HG02798 (cell line): ENCODE measurements at regions not wholly inside any gene's neighbourhood (a gene's known extent, or its start where the extent isn't known, plus 50 kb on each side); places are given as distances from the start of the nearest gene placed in this dataset.
A peak's percentile ranks its signal among the peaks of the same experiment; 100 is the strongest.

ENCODE experiments used
- ATAC-seq: cut with Tn5 transposase; IDR thresholded peaks from one replicate; pipeline ENCODE4 v1.9.1; 2021; ENCODE audit warnings: mild to moderate bottlenecking; ENCODE audit not compliant: unreplicated experiment, poor library complexity

DNA sequence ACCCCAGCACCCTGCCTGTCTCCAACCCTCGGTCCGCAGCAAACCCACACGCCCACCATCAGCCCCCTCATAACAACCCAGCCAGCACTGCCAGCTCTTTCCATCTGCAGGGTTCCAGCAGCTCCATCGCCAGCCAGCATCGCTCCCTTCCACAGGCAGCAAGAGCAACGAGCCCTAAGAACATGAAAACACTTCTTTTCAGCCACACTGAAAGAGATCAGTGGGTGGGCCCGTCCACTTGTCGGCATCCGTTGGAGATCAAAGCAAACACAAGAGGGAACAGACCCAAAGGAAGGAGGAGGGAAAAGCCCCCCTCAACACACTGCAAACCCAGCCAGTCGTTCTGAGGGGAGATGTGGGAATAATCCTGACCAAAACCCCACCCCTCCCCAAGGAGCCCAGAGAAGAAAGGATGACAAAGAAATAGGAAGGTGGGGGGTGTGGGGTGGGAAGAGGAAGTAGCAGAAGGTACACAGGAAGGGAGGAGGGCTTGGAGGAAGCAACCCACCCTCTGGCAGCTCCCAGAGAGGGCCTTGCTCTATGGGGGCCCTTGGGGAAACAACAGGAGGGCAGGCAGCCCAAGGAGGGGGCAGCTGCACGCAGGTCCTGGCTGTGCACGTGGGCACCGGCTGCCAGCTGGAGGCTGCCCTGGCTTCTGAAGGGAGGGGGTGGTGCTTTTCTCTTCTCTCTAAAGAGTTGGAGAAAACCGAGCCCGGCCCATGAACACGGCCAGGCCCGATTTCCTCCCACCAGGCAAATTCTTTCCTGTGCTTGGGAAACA lies 473.6 kb upstream of the PROK2 start:
- ATAC-seq, result no peak

DNA sequence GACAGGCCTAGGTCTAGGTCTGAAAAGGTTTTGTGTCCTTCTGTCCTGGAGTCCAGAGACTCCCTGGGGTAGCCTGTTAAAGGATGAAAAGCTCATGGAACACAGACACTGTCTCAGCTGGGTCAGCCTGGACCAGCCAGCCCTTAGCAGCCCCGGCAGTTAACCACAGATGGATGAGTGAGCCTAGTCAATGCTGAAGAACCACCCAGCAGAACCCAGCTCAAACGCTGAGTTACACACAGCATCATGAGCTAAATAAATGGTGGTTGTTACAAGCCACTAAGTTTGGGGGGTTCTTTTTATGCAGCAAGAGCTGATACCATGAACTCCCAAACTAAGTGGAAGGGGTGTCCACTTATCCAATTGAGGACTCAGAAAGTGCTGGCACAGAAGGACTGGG lies 472.8 kb upstream of the PROK2 start:
- ATAC-seq, result no peak

DNA sequence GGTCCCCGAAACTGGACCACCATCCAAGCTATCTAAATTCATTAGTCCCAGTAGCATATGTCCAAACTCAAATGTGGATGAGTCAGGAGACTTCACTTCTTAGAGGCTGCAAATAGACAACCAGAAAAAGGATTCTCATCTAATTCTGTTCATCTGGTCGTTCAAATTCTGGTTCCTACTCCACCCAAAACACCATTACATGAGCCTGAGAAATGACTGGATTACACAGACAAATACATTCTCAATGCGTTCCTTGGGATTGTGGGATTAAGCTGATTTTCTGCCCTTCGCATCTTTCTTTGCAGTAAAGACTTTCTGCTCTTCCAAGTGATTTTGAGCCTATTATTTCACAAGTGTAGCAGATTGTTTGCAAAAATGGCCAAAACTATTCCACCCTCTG lies 472.3 kb upstream of the PROK2 start:
- ATAC-seq, result no peak

DNA sequence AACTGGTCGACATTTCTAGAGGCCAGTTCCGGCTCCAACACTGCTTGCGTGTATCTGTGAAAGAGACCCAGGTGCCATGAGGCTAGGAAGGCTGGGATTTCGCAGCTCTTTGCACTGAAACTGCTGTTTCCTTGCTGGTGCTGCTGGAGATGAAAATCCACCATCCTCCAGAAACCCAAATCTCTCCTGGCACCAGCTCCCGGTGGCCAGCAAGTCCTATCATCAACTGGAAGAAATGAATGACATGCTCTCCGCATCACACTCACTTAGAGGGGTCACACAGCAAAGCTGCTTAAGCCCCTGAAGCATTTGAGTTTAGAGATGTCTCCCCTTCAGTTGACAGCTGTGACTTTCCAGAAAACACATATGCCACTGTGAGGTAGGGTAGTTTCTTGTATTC lies 471.8 kb upstream of the PROK2 start:
- ATAC-seq, result no peak

DNA sequence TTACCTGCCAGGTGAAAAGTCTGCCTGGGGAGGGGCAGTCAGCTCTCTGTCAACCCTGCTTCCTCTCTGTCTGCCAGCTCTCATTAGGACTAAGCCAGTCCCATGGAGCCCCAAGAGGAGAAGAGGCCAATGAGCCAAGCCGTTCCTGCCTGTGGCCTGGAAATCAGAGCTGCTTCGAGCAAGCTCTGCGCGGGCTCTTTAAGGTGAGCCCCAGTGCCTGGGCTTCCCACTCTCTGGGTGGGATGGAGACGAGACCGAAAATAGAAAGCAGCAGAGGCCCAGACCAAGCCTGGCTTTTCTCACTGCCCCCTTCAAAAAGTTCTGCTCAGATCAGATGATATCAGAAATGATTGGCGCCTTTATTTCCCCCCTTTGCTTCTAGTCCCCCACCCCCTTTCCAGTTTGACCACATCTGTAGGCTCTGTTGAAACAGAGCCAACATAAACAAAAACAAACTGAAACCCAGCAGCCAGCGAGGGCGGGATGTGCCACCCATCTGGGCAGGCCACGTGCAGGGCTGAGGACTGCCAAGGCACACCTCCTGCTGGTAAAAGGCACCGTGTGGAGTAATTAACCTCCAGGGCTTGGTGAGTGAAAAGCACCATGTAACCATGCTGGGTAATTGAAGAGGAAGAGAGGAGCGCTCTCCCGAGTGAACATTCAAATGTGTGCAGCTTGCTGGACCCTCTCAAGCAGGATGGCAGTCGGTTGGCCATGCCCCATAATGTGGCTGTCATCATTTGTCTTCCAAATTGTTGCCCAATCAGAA lies 471.0 kb upstream of the PROK2 start:
- ATAC-seq, result peak; percentile 57

DNA sequence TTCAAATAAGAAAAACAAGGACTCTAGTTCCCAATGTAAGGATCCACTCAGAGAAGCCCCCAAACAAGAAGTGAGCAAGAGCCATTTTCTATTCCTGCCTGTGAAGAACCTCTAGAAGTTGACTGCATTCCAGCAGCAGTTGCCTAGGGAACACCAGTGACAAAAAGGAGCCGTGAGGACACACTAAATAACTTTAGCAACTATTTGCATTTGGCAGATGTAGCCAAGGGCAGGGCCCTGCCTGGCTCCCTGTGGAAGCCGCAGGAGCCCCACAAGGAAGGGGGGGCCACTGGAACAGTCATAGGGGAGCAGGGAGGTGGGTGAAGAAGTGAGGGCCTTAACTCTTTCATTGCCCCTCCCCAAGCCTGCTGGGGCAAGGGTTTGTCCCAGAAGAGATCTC lies 470.2 kb upstream of the PROK2 start:
- no peak for ATAC-seq

DNA sequence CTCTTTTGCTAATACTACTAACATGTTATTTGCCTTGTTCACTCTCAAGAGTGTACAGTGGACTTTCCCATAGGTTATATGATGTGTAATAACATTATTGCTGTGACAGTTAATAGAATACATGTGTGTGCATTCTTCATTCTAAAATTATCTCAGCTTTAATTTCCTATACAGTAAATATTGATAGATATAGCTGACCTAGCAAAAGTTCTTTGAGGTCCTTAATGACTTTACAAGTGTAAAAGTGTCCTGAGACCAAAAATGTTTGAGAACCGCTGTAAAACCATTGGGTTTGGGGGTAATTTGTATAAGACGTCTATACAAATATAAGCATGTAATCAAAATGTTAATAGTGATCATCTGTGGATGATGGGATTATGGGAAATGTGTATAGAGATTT lies 469.5 kb upstream of the PROK2 start:
- ATAC-seq, result no peak

DNA sequence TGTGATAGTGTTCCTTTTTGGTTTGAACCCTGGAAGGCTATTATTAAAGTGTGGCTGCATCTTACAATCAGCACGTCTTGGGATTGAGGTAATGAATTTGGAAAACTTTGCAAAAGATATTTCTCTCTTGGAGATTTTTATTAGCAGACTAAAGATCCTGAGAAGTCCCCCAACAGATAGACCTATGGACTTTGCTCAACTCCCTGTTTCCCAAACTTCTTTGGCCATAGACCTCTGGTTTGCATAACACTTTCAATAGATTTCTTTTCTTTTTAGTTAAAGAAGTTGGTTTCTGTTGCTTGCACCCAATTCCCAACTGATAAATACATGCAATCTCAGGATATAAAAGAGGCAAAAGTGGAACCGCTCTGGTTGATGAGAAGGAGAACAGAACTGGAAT lies 465.8 kb upstream of the PROK2 start:
- no peak for ATAC-seq

DNA sequence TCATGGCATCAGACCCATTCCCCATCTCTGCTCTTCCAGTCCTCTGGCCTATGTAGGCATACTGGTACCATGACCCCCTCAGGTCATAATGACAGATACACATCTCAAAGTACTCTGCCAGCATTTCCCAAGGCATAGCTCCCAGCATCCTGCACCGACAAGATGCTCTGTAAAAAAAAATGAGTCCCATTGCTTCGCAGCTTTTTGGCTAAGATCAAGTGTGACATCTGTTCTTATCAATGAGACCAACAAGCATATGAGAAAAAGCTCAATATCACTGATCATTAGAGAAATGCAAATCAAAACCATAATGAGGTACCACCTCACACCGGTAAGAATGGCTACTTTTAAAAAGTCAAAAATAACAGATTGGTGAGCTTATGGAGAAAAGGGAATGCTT lies 463.9 kb upstream of the PROK2 start:
- ATAC-seq, result no peak

DNA sequence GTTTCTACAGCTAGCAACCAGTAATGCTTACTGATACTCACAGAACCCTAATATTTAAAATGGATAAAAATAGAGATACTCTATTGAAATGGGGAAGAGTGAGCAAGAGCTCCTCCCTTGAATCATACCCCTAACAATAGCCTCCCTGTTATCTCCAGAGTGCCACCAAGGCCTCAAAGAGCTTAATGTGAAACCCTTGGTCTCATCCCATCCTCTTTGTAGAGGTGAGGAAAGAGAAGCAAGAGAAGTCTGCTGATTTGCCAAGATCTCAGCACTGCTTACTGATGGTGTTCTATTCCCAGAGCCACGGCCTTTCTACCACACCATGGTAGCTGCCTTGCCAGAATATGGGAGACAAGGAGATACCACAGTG lies 463.4 kb upstream of the PROK2 start:
- no peak for ATAC-seq

DNA sequence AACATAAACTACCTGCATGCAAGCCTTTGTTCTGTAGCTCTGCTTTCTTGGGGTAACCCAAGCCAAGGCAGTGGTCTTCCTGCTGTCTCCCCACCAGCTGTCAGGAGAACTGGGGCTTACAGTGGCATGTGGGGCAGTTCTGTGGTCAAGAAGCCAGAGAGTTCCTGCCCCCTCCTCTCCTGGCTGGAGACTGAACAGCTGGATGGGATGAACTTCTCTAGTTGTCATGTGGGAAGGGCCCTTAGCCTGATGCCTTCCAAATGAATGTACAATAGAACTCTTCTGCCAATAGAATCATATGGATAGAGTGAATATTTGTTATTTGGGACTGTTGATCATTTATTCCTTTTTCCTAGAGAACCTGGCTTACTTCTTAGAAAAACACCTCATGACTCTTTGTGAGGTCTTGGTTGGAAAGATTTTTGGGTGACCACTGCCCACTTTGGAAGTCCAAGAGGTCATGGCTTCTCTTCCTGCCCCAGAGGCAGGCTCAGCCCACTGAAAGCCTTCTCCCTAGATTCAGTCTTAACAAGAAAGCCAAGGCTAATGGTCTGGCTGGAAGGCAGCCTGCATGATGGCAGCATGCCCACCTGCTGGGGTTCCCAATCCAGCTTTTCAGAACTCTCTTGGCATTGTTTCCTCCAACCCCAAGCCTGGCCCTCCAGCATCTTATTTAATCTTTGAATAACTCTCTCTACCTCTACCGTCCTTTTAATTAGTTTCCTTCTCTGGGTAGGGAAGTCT lies 462.9 kb upstream of the PROK2 start:
- no peak for ATAC-seq

DNA sequence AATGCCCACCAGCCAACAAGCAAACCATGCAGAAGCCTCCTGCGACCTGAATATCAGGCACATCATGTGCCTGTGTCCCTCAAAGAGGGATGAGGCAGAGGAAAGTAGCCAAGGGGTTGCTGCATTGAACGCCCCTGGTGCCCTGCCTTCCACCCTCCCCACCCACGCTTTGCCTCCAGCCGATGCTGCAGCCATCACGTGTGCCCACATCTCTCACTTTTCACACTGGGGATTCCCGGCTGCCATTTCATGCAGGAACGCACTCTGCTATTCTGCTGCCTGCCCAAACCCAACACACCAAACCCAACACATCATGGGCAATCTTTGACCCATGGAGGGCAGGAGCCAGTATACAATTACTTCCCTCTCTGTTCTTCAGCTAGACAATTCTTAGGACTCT lies 462.2 kb upstream of the PROK2 start:
- ATAC-seq, result no peak

DNA sequence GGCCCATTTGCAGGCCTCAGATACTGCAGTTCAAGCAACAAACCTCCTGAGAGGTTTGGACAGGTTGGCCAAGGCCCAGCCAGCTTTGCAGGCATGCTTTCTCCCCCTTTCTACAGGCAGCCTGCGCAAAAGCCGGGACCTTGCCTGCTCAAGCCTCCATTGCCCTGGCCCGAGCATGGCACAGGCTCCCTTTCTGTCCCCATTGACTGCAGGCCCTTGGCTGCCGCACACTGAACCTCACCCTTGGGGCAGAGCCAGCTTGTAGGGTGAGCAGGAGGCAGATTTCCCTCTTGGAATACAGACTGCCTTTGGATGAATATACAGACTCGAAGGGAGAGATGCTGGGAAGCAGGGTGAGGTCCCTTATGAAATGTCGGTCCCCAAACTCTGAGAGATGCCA lies 461.7 kb upstream of the PROK2 start:
- no peak for ATAC-seq

DNA sequence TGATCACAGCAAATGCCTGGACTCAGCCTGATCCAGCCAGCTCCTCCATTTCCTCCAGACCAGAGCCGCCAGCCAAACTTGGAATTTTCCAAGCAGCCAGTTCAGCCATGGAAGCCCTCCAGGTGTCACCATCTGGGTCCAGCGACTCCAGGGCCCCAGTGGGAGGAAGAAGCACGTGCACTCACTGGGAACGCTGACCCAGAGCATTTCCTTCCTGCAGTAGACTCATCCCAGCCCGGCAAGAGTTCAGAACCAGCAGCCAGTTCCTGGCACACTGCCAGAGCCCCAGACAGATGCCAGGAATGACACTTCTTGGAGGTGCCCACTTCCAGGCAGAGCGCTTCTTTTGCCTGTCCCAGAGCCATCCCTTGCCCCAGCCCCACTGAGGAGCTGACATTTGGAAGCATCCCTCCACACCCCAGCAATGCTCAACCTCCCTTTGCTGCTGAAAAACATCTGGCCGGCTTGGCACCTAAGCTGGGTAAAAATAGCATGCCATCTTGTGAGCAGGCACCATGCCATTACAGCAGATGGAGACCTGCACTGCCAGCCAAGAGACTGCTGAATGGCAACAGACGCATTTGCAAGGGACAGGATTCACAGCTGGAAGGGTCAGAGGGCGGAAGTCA lies 460.3 kb upstream of the PROK2 start:
- ATAC-seq, result no peak

DNA sequence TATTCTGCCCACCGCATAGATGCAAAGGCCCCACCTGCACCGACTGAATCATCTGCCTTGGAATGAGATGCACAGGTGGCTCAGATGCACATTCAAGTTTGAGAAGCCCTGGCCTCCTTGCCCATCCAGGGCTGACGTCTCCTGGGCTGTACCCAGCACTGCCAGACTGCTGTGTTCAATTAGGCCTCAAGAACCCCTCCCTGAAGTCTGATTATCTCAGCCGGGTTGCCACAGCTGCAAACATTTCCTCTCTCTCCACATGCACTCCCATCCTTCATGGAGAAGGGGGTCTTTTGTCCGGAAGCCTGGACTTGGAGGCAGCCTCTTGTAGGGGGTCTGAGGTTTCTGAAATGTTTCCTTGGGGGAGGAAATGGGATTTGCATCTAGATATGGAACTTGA lies 459.4 kb upstream of the PROK2 start:
- no peak for ATAC-seq

DNA sequence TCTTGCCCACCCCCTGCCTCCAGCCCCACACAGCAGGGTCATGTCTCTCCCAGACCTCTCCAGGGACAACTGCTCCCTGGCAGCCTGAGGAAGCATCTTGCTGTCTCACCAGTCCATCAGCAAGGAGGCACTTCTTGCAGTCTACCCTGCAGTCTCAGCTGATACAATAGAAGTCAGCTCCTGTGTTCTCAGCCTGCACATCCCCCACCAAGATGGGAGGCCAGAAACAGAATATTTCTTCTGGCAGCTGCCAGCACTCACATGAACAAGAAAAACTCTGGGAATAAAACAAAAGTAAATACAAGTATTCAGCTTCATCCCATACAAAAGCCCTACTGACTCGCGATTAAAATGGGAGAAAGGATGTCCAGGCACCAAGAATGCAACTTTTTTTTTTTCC lies 457.4 kb upstream of the PROK2 start:
- ATAC-seq, result no peak

DNA sequence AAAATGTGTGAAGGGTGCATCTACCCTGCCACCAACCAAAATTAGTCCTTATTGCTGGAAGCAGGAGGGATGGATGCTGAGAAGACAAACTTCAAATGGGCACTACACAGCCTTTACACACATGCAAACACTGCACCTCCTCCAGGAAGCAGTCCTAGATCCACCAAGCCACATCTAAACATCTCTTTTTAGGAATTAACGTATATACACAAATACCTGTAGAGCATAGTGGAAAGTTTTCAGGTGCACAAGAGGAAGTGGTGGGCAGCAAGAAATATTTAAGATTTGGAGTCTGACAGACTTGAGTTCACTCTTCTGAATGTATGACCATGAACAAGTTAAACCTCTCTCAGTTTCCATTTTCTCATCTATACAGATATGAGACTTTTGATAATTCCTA lies 456.6 kb upstream of the PROK2 start:
- no peak for ATAC-seq

DNA sequence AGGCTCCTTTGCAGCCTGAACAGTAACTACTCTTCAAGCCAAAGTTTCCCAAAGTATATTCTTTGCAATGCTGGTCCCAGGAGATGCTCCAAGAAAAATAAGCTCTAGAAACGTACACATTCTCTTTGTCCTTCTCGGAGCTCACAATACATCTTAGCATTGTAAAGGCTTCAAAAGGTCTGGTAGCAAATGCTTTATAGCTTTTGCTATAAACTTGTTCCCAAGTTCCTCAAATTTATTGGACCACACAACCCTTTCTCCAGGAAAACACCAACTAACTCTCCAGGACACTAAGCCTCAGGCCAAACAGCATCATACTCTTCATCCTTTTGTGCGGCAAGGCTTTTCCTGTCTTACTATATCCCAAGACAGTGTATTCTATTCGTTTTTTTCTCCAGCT lies 455.6 kb upstream of the PROK2 start:
- no peak for ATAC-seq

DNA sequence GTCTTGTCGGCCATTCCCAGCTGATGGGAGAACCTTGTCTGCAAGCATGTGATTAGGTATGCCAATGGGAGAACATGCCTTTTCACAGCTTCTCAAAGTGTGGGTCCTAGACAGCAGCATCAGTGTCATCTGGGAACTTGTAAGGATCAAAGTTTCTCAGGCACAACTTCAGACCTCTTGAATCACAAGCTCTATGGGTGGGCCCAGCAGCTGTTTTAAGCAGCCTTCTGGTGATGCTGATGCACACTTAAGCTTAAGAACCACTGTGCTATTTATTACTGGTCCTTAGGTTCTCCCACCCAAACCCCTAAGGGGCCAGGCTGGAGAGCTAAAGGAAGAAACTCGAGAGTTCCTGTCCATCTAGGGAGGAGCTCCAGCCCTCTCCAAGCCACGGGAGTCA lies 453.9 kb upstream of the PROK2 start:
- no peak for ATAC-seq

DNA sequence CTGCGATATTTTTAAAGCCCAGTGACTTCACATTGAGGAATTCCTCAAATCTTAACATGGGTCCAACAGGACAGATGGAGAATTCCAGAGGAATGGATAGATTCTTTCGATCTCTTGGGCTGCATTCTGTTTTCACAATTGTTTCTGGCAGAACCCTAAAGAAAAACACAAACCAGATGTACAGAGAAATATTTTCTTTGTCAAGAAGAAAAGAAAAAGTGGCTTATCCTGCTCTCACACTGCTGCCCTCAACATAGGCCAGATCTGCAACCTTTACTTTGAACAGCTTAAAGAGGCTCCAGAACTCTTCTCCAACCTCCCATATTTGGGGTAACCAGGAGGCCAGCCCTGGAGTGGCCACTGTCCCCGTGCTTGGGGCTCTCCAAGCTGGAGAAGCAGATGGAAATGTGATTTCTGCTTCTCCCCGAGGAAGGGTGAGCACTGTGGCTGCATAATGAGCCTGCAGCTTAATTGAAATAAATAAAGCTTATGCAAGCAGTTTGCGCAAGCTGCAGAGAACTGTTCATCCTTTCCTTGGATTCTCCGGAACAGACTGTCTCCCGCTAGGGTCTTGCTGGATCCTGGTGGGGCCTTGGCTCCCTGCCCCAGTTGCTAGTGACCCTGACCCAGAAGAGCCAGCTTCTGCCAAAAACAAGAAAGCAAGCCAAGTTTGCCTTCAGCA lies 453.2 kb upstream of the PROK2 start:
- no peak for ATAC-seq

DNA sequence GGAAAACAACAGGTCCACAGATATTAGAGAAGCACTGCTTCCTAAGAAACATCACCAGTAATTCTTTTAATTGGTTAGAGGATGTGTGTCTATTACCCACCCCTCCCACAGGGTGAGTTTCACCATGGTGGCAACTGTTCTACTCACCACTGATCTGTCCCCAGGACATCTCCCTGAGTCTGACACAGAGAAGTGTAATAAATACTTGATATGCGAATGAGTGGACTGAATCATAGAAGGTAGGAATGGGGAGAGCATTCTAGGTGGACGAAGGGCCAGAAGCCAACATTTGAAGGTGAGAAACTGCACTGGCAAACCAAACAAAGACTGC lies 452.7 kb upstream of the PROK2 start:
- ATAC-seq, result no peak
